Neural cell (in vitro differentiated cells): ENCODE measurements at regions not wholly inside any gene's neighbourhood (a gene's known extent, or its start where the extent isn't known, plus 50 kb on each side); places are given as distances from the start of the nearest gene placed in this dataset.

Experiments used
- EP300 ChIP-seq: fragments of 450-650 bp; conservative IDR thresholded peaks from 2 replicates; pipeline ENCODE4 v1.6.1; 2014; ENCODE audit warnings: antibody characterized with exemption, mild to moderate bottlenecking, moderate library complexity; ENCODE audit not compliant: poor library complexity, severe bottlenecking
- EZH2 ChIP-seq: fragments of 200-600, 300-800 bp; shearing (Covaris generic), sonication (generic); IDR thresholded peaks from 2 replicates; pipeline ENCODE4 v1.6.1; 2014; ENCODE audit warnings: antibody characterized with exemption, low read length, borderline replicate concordance, mild to moderate bottlenecking; ENCODE audit not compliant: insufficient read depth, poor library complexity, severe bottlenecking
- POLR2AphosphoS5 ChIP-seq: IDR thresholded peaks from 2 replicates; pipeline ENCODE4 v1.6.1; 2012
- RAD21 ChIP-seq: fragments of 450-650 bp; conservative IDR thresholded peaks from 2 replicates; pipeline ENCODE4 v1.6.1; 2014; ENCODE audit warnings: antibody characterized with exemption, mild to moderate bottlenecking, moderate library complexity
- TAF1 ChIP-seq: IDR thresholded peaks from 2 replicates; pipeline ENCODE4 v1.6.1; 2012; ENCODE audit warnings: low read depth
- TF ChIP-seq, protein P1 (sequence below): fragments of 450-650 bp; IDR thresholded peaks from 2 replicates; pipeline ENCODE4 v1.5.1; 2014; ENCODE audit warnings: antibody characterized with exemption, mild to moderate bottlenecking, moderate library complexity; ENCODE audit not compliant: poor library complexity, severe bottlenecking
- TF ChIP-seq, protein P2 (sequence below): IDR thresholded peaks from 2 replicates; pipeline ENCODE4 v1.6.1; 2012; ENCODE audit warnings: borderline replicate concordance

- no peak for TF ChIP-seq EZH2
- TF ChIP-seq EP300: no peak
- TF ChIP-seq, protein P1, sequence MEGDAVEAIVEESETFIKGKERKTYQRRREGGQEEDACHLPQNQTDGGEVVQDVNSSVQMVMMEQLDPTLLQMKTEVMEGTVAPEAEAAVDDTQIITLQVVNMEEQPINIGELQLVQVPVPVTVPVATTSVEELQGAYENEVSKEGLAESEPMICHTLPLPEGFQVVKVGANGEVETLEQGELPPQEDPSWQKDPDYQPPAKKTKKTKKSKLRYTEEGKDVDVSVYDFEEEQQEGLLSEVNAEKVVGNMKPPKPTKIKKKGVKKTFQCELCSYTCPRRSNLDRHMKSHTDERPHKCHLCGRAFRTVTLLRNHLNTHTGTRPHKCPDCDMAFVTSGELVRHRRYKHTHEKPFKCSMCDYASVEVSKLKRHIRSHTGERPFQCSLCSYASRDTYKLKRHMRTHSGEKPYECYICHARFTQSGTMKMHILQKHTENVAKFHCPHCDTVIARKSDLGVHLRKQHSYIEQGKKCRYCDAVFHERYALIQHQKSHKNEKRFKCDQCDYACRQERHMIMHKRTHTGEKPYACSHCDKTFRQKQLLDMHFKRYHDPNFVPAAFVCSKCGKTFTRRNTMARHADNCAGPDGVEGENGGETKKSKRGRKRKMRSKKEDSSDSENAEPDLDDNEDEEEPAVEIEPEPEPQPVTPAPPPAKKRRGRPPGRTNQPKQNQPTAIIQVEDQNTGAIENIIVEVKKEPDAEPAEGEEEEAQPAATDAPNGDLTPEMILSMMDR: no peak
- TF ChIP-seq, protein P2, sequence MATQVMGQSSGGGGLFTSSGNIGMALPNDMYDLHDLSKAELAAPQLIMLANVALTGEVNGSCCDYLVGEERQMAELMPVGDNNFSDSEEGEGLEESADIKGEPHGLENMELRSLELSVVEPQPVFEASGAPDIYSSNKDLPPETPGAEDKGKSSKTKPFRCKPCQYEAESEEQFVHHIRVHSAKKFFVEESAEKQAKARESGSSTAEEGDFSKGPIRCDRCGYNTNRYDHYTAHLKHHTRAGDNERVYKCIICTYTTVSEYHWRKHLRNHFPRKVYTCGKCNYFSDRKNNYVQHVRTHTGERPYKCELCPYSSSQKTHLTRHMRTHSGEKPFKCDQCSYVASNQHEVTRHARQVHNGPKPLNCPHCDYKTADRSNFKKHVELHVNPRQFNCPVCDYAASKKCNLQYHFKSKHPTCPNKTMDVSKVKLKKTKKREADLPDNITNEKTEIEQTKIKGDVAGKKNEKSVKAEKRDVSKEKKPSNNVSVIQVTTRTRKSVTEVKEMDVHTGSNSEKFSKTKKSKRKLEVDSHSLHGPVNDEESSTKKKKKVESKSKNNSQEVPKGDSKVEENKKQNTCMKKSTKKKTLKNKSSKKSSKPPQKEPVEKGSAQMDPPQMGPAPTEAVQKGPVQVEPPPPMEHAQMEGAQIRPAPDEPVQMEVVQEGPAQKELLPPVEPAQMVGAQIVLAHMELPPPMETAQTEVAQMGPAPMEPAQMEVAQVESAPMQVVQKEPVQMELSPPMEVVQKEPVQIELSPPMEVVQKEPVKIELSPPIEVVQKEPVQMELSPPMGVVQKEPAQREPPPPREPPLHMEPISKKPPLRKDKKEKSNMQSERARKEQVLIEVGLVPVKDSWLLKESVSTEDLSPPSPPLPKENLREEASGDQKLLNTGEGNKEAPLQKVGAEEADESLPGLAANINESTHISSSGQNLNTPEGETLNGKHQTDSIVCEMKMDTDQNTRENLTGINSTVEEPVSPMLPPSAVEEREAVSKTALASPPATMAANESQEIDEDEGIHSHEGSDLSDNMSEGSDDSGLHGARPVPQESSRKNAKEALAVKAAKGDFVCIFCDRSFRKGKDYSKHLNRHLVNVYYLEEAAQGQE: no peak
- TF ChIP-seq RAD21: no peak
- no peak for TF ChIP-seq POLR2AphosphoS5
- TF ChIP-seq TAF1: no peak
Observed at GRCh38 chr2:82075875-82076274, 1771.3 kb upstream of the LRRTM1 start.
